GM10266 (cell line): ENCODE measurements at regions not wholly inside any gene's neighbourhood (a gene's known extent, or its start where the extent isn't known, plus 50 kb on each side); places are given as distances from the start of the nearest gene placed in this dataset.

Source experiments
- DNase-seq: peaks from one replicate; pipeline ENCODE4 v3.0.0; 2012; ENCODE audit errors: extremely low spot score
- CTCF ChIP-seq: IDR thresholded peaks from 2 replicates; pipeline ENCODE4 v1.5.1; 2012; ENCODE audit warnings: mild to moderate bottlenecking, low read depth; ENCODE audit not compliant: control insufficient read depth, insufficient read depth; ENCODE audit errors: missing control alignments

- no peak for TF ChIP-seq CTCF
- DNase-seq: no peak
Observed at GRCh38 chr6:122009000-122009350, 390.5 kb upstream of the HSF2 start.

- DNase-seq: no peak
Observed at GRCh38 chr6:122012578-122012977, 386.9 kb upstream of the HSF2 start.

GRCh38 chr6:122014961-122015360 lies 384.5 kb upstream of the HSF2 start:
- DNase-seq: no peak
- no peak for TF ChIP-seq CTCF

More at GRCh38 chr6:122012578-122012977, 386.9 kb upstream of the HSF2 start:
- TF ChIP-seq CTCF: no peak

- DNase-seq: no peak
- TF ChIP-seq CTCF: no peak
Observed at GRCh38 chr6:122020588-122021264, 378.7 kb upstream of the HSF2 start.

- no peak for TF ChIP-seq CTCF
- DNase-seq: no peak
Observed at GRCh38 chr6:122025104-122025503, 374.3 kb upstream of the HSF2 start.

- no peak for DNase-seq
- TF ChIP-seq CTCF: no peak
Observed at GRCh38 chr6:122026582-122027369, 372.7 kb upstream of the HSF2 start.

GRCh38 chr6:122028933-122029522 lies 370.4 kb upstream of the HSF2 start:
- no peak for DNase-seq
- no peak for TF ChIP-seq CTCF
